ENCODE measurements at regions not wholly inside any gene's neighbourhood (a gene's known extent, or its start where the extent isn't known, plus 50 kb on each side); places are given as distances from the start of the nearest gene placed in this dataset.

DNA sequence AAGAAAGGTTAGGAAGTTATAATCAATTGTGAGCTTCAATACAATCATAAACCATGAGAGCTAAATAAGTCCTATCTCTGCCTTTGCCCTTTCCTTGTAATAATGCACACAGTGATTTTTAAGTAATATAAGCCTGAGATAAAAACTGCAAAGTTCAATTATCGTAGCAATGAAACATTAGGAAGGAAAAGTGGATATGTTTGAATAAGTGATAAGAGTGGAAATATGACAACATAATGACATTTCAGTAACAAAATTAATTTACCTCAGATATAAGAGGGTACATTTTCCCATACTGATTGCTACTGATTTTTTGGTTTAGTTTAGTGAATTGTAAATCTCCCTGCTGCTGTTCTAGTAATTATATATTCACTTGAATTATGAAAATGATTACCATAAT, 164.2 kb upstream of the FANCL start:
- no peak overlapping the region for H3K4me3 Mint-ChIP-seq
- Histone ChIP-seq H3K9me3 (ENCODE audit: control extremely low read depth in 1 of 3, control insufficient read depth in 2 of 3, insufficient read depth in 1 of 3, low read length in 2 of 3) (no peaks in the 10 kb centered on the region), H3K4me2 (replicated peaks; ENCODE audit: low read depth, low read length, poor library complexity, severe bottlenecking) (no peak overlapping the region), H3K9ac (ENCODE audit: low read length) (no peak overlapping the region), H3K36me3 (replicated peaks in 1 of 2; ENCODE audit: control extremely low read depth in 1 of 2, control insufficient read depth in 1 of 2, extremely low read depth in 1 of 2, insufficient read depth in 2 of 2, low read length in 1 of 2) (no peaks in the 10 kb centered on the region), H3K4me1 (ENCODE audit: control insufficient read depth in 2 of 2, insufficient read depth in 2 of 2, low read length in 2 of 2) (no peaks in the 10 kb centered on the region), H3K27me3 (replicated peaks in 1 of 4; ENCODE audit: control extremely low read depth in 1 of 4, control insufficient read depth in 3 of 4, insufficient read depth in 4 of 4, low read length in 3 of 4) (no peaks in the 10 kb centered on the region), H2AFZ (ENCODE audit: insufficient read depth, low read depth, low read length, poor library complexity, severe bottlenecking) (no peak overlapping the region), H3K79me2 (ENCODE audit: control insufficient read depth, insufficient read depth, low read length) (no peaks in the 10 kb centered on the region), H3K27ac (ENCODE audit: low read length in 2 of 2) (no peak overlapping the region), H3K4me3 (ENCODE audit: control extremely low read depth in 1 of 5, extremely low read depth in 1 of 5, insufficient read depth in 1 of 5, low read depth in 2 of 5, low read length in 4 of 5) (no peak overlapping the region), H4K20me1 (ENCODE audit: control insufficient read depth, insufficient read depth, low read length, poor library complexity, severe bottlenecking) (no peaks in the 10 kb centered on the region)
- no peak overlapping the region for H3K27ac Mint-ChIP-seq
- POLR2A ChIA-PET, result no interaction called here
- H3K27me3 Mint-ChIP-seq, result no peaks in the 10 kb centered on the region
- CTCF ChIA-PET, result interaction anchor here (1.4 kb wide), 1 partner anchor 10 kb away, joined by 3 read pairs; no protein-coding TSS in a partner anchor
- H3K9me3 Mint-ChIP-seq (ENCODE audit: insufficient read depth), result no peaks in the 10 kb centered on the region
- intact Hi-C loops (cut with micrococcal nuclease), result no loop called here
- H3K4me1 Mint-ChIP-seq, result no peaks in the 10 kb centered on the region
- ATAC-seq (ENCODE audit: low read depth), result no peak
- no peak for DNase-seq
- TF ChIP-seq EZH2 (IDR thresholded peaks at IDR 0.05; ENCODE audit: borderline replicate concordance, insufficient read depth, low read depth, low read length, poor library complexity, severe bottlenecking), result no peak
- TF ChIP-seq, protein P1, sequence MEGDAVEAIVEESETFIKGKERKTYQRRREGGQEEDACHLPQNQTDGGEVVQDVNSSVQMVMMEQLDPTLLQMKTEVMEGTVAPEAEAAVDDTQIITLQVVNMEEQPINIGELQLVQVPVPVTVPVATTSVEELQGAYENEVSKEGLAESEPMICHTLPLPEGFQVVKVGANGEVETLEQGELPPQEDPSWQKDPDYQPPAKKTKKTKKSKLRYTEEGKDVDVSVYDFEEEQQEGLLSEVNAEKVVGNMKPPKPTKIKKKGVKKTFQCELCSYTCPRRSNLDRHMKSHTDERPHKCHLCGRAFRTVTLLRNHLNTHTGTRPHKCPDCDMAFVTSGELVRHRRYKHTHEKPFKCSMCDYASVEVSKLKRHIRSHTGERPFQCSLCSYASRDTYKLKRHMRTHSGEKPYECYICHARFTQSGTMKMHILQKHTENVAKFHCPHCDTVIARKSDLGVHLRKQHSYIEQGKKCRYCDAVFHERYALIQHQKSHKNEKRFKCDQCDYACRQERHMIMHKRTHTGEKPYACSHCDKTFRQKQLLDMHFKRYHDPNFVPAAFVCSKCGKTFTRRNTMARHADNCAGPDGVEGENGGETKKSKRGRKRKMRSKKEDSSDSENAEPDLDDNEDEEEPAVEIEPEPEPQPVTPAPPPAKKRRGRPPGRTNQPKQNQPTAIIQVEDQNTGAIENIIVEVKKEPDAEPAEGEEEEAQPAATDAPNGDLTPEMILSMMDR (IDR thresholded peaks at IDR 0.05), result no peak
- WGBS (ENCODE audit: insufficient coverage), result no CpG with 5 or more reads among the region's 1 CpG

- Mint-ChIP-seq H3K27me3 (peaks cover 16% of the 10 kb centered on the region), H3K9me3 (ENCODE audit: insufficient read depth) (no peaks in the 10 kb centered on the region), H3K4me3 (no peak overlapping the region), H3K27ac (no peak overlapping the region), H3K4me1 (no peaks in the 10 kb centered on the region)
- intact Hi-C loops (cut with micrococcal nuclease), result no loop called here
- Histone ChIP-seq H3K27me3 (replicated peaks in 1 of 4; ENCODE audit: control extremely low read depth in 1 of 4, control insufficient read depth in 3 of 4, insufficient read depth in 4 of 4, low read length in 3 of 4) (no peaks in the 10 kb centered on the region), H3K4me1 (ENCODE audit: control insufficient read depth in 2 of 2, insufficient read depth in 2 of 2, low read length in 2 of 2) (no peaks in the 10 kb centered on the region), H3K36me3 (replicated peaks in 1 of 2; ENCODE audit: control extremely low read depth in 1 of 2, control insufficient read depth in 1 of 2, extremely low read depth in 1 of 2, insufficient read depth in 2 of 2, low read length in 1 of 2) (no peaks in the 10 kb centered on the region), H3K9ac (ENCODE audit: low read length) (no peak overlapping the region), H3K4me3 (ENCODE audit: control extremely low read depth in 1 of 5, extremely low read depth in 1 of 5, insufficient read depth in 1 of 5, low read depth in 2 of 5, low read length in 4 of 5) (no peak overlapping the region), H3K9me3 (ENCODE audit: control extremely low read depth in 1 of 3, control insufficient read depth in 2 of 3, insufficient read depth in 1 of 3, low read length in 2 of 3) (no peaks in the 10 kb centered on the region), H3K27ac (ENCODE audit: low read length in 2 of 2) (no peak overlapping the region), H3K4me2 (replicated peaks; ENCODE audit: low read depth, low read length, poor library complexity, severe bottlenecking) (no peak overlapping the region), H3K79me2 (ENCODE audit: control insufficient read depth, insufficient read depth, low read length) (no peaks in the 10 kb centered on the region), H2AFZ (ENCODE audit: insufficient read depth, low read depth, low read length, poor library complexity, severe bottlenecking) (no peak overlapping the region), H4K20me1 (ENCODE audit: control insufficient read depth, insufficient read depth, low read length, poor library complexity, severe bottlenecking) (no peaks in the 10 kb centered on the region)
- ATAC-seq (ENCODE audit: low read depth), result no peak
- no CpG with 5 or more reads among the region's 2 CpGs for WGBS (ENCODE audit: insufficient coverage)
- DNase-seq, result no peak
- TF ChIP-seq, protein P1 (IDR thresholded peaks at IDR 0.05), result no peak
- TF ChIP-seq EZH2 (IDR thresholded peaks at IDR 0.05; ENCODE audit: borderline replicate concordance, insufficient read depth, low read depth, low read length, poor library complexity, severe bottlenecking), result no peak
- ChIA-PET POLR2A (no interaction called here), CTCF (no interaction called here)
Observed at GRCh38 chr2:58401936-58402335, 160.8 kb upstream of the FANCL start.
